Activated CD8-positive, alpha-beta T cell treated with anti-CD3 and anti-CD28 coated beads, Interleukin-2, amount 10 ng/mL, durations not matched to agents 7 days and 5 days (primary cell): ENCODE measurements at regions not wholly inside any gene's neighbourhood (a gene's known extent, or its start where the extent isn't known, plus 50 kb on each side); places are given as distances from the start of the nearest gene placed in this dataset.

Experiments
- ATAC-seq: fragments of 150-1000 bp; cut with Tn5 transposase; one replicate; pipeline ENCODE4 v1.10.0; 2021; ENCODE audit warnings: moderate library complexity
- CTCF ChIA-PET: fragments of 350-600 bp; sonication (Branson Sonifier 250); formaldehyde crosslinking; loops from one replicate; lab custom pipeline; 2021; ENCODE audit warnings: antibody characterized with exemption; lab: Charles Lee
- POLR2A ChIA-PET: fragments of 350-600 bp; sonication (Branson Sonifier 250); formaldehyde crosslinking; loops from one replicate; lab custom pipeline; 2021; ENCODE audit warnings: antibody characterized with exemption; lab: Charles Lee
- DNase-seq: peaks from one replicate; pipeline ENCODE4 v3.0.0-alpha.2; 2020
- H3K27ac Mint-ChIP-seq: one replicate; pipeline ENCODE4 v1.8.0; 2021; ENCODE audit warnings: mild to moderate bottlenecking, mixed read lengths
- H3K27me3 Mint-ChIP-seq: one replicate; pipeline ENCODE4 v1.8.0; 2021; ENCODE audit warnings: low read depth, mixed read lengths
- H3K36me3 Mint-ChIP-seq: one replicate; pipeline ENCODE4 v1.8.0; 2021; ENCODE audit warnings: low read depth, mixed read lengths
- H3K4me1 Mint-ChIP-seq: one replicate; pipeline ENCODE4 v1.8.0; 2021; ENCODE audit warnings: low read depth, mixed read lengths
- H3K4me3 Mint-ChIP-seq: one replicate; pipeline ENCODE4 v1.8.0; 2021; ENCODE audit warnings: mild to moderate bottlenecking, mixed read lengths
- H3K9me3 Mint-ChIP-seq: one replicate; pipeline ENCODE4 v1.8.0; 2022; ENCODE audit warnings: mixed read lengths; ENCODE audit not compliant: insufficient read depth

DNA sequence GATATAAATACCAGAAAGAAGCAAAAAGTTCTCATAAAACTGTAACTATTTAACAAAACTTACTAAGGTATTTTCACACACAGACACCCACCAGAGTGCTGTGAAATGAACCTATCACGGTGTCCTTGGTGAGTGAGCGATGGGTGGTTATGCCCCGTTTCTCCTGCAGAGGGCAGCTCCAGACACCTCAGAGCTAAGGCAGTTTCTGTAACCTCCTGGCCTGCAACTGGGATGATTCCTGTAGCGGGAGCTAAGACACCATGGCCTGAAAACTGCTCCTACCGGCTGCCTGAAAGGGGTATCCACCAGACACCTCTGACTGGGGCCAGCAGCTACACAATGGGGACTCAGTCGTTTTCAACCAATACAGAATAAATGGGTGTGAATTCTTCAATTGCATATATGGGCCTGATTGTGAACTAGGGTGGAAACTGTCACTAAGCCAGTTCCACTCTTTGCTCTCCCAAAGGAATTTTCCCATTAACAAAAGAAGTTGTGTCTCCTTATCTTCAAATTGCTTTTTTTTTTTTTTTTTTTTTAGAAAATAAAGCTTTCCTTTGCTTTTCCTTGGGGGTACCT, 2375.8 kb upstream of the TENM3 start:
- POLR2A ChIA-PET: no interaction called here
- no peaks in the 10 kb centered on the region for H3K27me3 Mint-ChIP-seq
- H3K4me3 Mint-ChIP-seq: no peak overlapping the region
- no peak overlapping the region for H3K27ac Mint-ChIP-seq
- ATAC-seq (peak; percentile 64), DNase-seq (peak; percentile 50)
- CTCF ChIA-PET: interaction anchor here (0.7 to 0.9 kb wide), 2 partner anchors 160 to 798 kb away, joined by 3 to 4 read pairs; no protein-coding TSS in a partner anchor
- H3K36me3 Mint-ChIP-seq: no peaks in the 10 kb centered on the region
- H3K9me3 Mint-ChIP-seq: no peaks in the 10 kb centered on the region
- no peaks in the 10 kb centered on the region for H3K4me1 Mint-ChIP-seq

DNA sequence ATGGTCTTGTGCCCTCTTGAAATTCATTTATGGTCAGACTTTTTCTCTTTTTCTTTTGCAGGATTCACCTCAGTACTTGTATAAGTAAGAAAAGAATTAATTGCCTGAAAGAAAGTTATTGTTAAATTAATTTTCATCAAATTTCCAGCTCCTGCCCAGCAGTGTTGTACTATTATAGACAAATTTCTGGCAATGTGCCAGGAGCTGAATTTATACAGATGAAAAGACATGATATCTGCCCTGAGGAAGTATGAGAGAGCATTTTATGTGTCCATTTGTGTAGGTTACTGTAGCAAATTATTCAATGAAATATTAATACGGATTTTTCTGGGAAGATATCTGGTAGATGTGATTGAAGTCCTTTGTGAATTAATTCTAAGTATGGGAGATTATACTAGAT, 2371.5 kb upstream of the TENM3 start:
- Mint-ChIP-seq H3K9me3 (no peaks in the 10 kb centered on the region), H3K4me3 (no peak overlapping the region), H3K27me3 (no peaks in the 10 kb centered on the region), H3K36me3 (no peaks in the 10 kb centered on the region), H3K4me1 (no peaks in the 10 kb centered on the region), H3K27ac (no peak overlapping the region)
- ChIA-PET CTCF (no interaction called here), POLR2A (no interaction called here)
- no peak for ATAC-seq
- DNase-seq: no peak

DNA sequence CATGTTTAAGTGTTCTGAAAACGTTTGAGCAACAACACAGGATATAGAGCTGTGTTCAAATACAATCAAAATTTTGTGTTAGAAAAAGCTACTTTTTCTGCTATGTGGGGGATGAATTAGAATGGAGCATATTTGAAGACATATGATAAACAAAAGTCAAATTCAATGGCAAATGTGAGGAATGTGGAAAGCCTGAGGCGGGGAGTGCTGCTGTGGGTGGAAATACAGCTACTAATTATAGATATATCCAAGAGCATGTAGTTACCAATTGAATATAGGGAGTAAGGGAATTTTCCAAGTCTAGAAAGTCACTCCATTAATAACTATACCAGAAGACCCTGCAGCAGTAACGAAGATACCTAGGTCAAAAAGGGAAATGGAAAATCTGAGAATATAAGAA, 2370.4 kb upstream of the TENM3 start:
- Mint-ChIP-seq H3K9me3 (peaks cover 4% of the 10 kb centered on the region), H3K4me3 (no peak overlapping the region), H3K4me1 (no peaks in the 10 kb centered on the region), H3K27ac (no peak overlapping the region), H3K27me3 (no peaks in the 10 kb centered on the region), H3K36me3 (no peaks in the 10 kb centered on the region)
- DNase-seq (no peak), ATAC-seq (no peak)
- ChIA-PET CTCF (no interaction called here), POLR2A (no interaction called here)

DNA sequence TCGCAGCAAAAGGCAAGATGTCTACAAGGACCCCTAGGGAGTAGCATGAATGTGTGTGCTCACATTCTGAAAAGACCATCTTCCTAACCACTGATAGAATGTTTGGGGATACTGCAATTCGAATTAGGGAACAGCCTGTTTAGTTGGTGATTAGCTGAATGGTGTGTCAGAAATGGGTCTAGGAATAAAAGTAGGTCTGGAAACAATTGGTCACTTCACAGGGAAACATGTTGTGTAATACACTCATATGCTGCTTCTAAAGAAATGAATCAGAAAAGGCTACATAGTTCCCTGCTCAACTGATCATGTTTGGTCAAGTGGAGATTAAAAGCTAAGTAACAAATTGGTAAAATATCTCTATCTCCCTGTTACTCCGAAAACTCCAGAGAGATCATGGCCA, 2362.4 kb upstream of the TENM3 start:
- ChIA-PET POLR2A (no interaction called here), CTCF (no interaction called here)
- Mint-ChIP-seq H3K4me3 (no peak overlapping the region), H3K9me3 (peaks cover 5% of the 10 kb centered on the region), H3K27ac (no peak overlapping the region), H3K4me1 (no peaks in the 10 kb centered on the region), H3K36me3 (no peaks in the 10 kb centered on the region), H3K27me3 (no peaks in the 10 kb centered on the region)
- ATAC-seq (no peak), DNase-seq (no peak)

DNA sequence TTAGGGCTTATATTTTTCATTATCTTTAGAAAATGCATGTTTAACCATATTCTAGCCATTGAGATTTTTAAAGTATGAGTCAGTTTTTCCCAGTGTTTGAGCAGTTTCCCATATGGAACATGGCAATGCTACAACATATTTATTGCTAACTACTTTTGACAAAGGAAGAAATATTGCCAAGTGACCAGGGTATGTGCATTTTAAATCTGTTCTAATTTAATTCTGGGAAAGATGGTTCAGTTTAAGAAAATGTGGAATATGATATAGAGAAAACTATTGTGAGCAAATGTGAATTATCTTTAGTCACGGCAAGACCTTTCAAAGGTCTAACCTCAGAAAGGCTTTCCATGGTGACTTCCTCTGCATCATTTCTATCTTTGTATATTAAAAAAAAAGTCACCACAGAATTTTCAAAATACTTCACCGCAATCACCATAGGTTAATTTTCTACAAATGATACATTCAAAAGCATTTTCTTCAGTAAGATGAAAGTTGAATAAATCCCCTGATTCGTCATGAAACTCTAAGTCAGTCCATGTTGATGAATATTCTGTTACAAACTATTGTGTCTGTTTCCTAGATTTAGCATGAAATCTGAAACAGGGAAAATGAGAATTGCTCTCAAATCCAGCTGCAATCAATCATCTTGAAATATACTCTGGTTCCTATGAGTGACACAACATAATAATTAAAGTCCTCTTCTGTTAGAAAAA, 2349.0 kb upstream of the TENM3 start:
- no peak for ATAC-seq
- H3K9me3 Mint-ChIP-seq: no peaks in the 10 kb centered on the region
- H3K27me3 Mint-ChIP-seq: no peaks in the 10 kb centered on the region
- H3K4me1 Mint-ChIP-seq: no peaks in the 10 kb centered on the region
- DNase-seq: no peak
- H3K36me3 Mint-ChIP-seq: no peaks in the 10 kb centered on the region
- H3K27ac Mint-ChIP-seq: no peak overlapping the region
- POLR2A ChIA-PET: no interaction called here
- CTCF ChIA-PET: no interaction called here
- no peak overlapping the region for H3K4me3 Mint-ChIP-seq

DNA sequence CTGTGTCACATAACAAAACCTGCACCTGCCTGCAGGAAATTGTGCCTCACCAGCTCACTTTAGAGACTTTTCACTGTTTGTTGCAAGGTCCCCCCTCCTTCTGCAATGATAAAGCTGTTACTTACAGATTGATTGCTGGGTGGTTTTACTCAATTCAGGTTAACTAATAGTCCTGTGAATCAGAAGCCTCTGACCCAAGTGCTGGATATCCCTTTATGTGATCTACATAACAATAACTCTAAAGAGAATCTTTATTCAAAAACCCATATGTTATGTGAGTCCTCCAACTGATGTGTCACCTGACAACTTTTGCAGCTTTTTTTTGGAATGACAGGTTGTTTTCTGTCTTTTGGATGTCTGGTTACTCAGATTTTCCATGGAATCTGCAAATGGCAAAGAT, 2323.6 kb upstream of the TENM3 start:
- Mint-ChIP-seq H3K4me3 (no peak overlapping the region), H3K27me3 (no peaks in the 10 kb centered on the region), H3K27ac (no peak overlapping the region), H3K36me3 (no peaks in the 10 kb centered on the region), H3K4me1 (no peaks in the 10 kb centered on the region), H3K9me3 (no peaks in the 10 kb centered on the region)
- CTCF ChIA-PET: no interaction called here
- DNase-seq: no peak
- POLR2A ChIA-PET: no interaction called here
- ATAC-seq: no peak

DNA sequence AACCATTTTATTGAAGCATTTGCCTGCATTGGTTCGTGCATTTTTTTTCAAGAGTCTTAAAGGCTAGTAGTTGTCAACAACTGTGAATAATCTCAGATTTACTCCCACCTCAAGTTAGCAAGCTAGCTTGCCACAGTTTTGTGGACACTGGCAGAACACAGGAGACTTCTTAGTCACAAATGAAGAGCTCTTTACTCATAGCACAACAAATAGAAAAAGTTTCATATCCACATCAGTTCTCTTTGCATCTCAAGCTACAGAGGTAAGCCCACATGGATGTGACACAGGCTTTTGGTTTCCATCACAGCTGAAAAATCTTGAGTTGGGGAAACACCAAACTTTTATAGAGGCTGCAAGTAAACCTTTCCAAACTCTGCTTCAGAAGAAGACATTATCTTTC, 2315.7 kb upstream of the TENM3 start:
- no peak overlapping the region for H3K27ac Mint-ChIP-seq
- H3K9me3 Mint-ChIP-seq: no peaks in the 10 kb centered on the region
- CTCF ChIA-PET: no interaction called here
- POLR2A ChIA-PET: no interaction called here
- DNase-seq: no peak
- H3K36me3 Mint-ChIP-seq: no peaks in the 10 kb centered on the region
- ATAC-seq: no peak
- no peak overlapping the region for H3K4me3 Mint-ChIP-seq
- no peaks in the 10 kb centered on the region for H3K27me3 Mint-ChIP-seq
- H3K4me1 Mint-ChIP-seq: no peaks in the 10 kb centered on the region

DNA sequence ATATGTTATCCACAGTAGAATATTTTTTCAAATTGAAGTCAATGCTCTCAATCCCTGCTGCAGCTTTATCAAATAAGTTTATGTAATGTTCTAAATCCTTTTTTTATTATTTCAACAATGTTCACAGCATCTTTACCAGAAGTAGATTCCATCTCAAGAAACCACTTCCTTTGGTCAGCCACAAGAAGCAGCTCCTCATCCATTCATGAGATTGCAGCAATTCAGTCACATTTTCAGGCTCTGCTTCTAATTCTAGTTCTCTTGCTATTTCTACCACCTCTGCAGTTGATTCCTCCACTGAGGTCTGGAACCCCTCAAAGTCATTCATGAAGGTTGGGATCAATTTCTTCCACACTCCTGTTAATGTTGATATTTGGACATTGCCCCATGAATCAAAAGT, 2301.3 kb upstream of the TENM3 start:
- ChIA-PET POLR2A (no interaction called here), CTCF (no interaction called here)
- Mint-ChIP-seq H3K4me1 (peaks cover 7% of the 10 kb centered on the region), H3K9me3 (peaks cover 5% of the 10 kb centered on the region), H3K4me3 (no peak overlapping the region), H3K36me3 (no peaks in the 10 kb centered on the region), H3K27me3 (no peaks in the 10 kb centered on the region), H3K27ac (no peak overlapping the region)
- no peak for DNase-seq
- ATAC-seq: no peak

DNA sequence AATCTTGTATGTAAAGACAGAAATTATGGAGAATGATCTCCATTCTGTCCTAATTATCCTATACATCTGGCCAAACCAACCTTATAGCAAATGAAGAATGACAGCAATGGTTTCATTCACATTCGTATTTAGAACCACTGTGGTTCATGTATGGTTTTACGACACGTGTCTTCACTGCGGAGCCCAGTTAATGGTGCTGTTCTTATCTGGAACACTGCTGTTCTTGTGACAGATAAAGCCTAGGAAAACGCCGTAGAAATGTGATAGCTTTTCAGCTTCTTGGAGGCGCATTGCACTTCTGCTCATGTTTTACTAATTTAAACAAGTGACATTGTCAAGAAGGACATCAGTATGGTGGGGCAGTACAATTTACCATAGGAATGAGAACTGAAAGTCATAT, 2266.4 kb upstream of the TENM3 start:
- H3K4me1 Mint-ChIP-seq: no peaks in the 10 kb centered on the region
- H3K27ac Mint-ChIP-seq: no peak overlapping the region
- ChIA-PET CTCF (no interaction called here), POLR2A (no interaction called here)
- no peak overlapping the region for H3K4me3 Mint-ChIP-seq
- ATAC-seq (no peak), DNase-seq (no peak)
- H3K27me3 Mint-ChIP-seq: no peaks in the 10 kb centered on the region
- no peaks in the 10 kb centered on the region for H3K9me3 Mint-ChIP-seq
- H3K36me3 Mint-ChIP-seq: no peaks in the 10 kb centered on the region

DNA sequence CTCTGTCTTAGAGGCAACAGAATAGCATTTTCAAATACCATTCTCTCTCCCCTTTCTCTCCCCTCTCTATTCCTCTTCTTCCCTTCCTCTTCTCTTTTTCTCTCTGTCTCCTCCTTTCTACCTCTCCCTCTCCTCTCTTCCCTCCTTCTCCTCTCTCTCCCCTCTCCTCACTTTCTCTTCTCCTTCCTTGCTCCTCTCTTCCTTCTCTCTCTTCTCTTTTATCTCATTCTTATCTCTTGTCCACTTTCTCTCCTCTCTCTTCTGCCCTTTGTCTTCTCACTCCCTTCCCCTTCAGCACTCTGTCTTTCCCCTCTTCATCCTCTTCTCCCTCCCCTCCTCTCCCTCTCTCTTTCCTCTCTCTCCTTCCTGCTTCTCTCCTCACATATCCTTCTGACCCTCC, 2265.8 kb upstream of the TENM3 start:
- ChIA-PET POLR2A (no interaction called here), CTCF (no interaction called here)
- no peak for DNase-seq
- no peak overlapping the region for H3K27ac Mint-ChIP-seq
- H3K9me3 Mint-ChIP-seq: no peaks in the 10 kb centered on the region
- ATAC-seq: no peak
- no peaks in the 10 kb centered on the region for H3K4me1 Mint-ChIP-seq
- H3K27me3 Mint-ChIP-seq: no peaks in the 10 kb centered on the region
- no peak overlapping the region for H3K4me3 Mint-ChIP-seq
- no peaks in the 10 kb centered on the region for H3K36me3 Mint-ChIP-seq

DNA sequence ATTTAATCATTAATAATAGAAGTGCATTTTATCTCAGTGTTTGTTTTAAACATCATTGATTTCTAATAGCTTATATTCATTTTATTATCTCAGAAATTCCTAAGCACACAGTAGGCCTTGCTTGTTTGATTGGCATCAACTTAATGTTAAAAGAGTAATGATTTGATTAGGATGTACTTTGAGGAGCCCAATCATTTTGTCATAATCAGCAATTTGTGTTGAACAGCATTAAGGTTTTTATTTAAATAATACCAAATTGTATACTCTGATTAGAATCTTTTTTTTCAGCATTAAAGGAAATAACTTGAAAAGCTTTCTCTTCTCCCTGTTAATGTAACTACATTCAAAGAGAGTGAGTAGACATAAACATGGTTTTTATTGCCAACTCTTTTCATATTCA, 2262.0 kb upstream of the TENM3 start:
- no peak for DNase-seq
- POLR2A ChIA-PET: no interaction called here
- H3K4me3 Mint-ChIP-seq: no peak overlapping the region
- ATAC-seq: no peak
- H3K27ac Mint-ChIP-seq: no peak overlapping the region
- H3K9me3 Mint-ChIP-seq: no peaks in the 10 kb centered on the region
- CTCF ChIA-PET: no interaction called here
- H3K4me1 Mint-ChIP-seq: no peaks in the 10 kb centered on the region
- no peaks in the 10 kb centered on the region for H3K36me3 Mint-ChIP-seq
- no peaks in the 10 kb centered on the region for H3K27me3 Mint-ChIP-seq

DNA sequence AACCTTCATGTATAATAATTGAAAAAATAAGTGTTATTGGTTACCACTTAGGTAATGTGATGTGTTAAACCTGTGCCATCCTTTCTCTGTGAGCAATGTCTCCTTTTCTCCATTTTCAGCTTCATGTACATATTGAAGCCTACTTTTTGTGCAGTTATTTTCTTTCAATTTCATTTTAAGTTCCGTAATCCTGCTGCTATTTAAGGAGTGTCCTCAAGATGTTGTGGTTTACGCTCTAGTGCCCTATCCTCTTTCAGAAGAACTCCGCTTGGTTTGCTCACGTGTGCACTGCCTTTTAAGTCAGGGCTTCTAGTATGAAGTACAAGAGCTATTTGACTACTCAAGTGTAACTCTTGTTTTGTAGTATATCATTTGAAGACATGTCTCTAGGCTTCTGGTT, 2253.2 kb upstream of the TENM3 start:
- Mint-ChIP-seq H3K9me3 (peaks cover 8% of the 10 kb centered on the region), H3K4me1 (no peaks in the 10 kb centered on the region), H3K27ac (no peak overlapping the region), H3K36me3 (no peaks in the 10 kb centered on the region), H3K27me3 (no peaks in the 10 kb centered on the region), H3K4me3 (no peak overlapping the region)
- ChIA-PET POLR2A (no interaction called here), CTCF (no interaction called here)
- ATAC-seq (no peak), DNase-seq (no peak)

DNA sequence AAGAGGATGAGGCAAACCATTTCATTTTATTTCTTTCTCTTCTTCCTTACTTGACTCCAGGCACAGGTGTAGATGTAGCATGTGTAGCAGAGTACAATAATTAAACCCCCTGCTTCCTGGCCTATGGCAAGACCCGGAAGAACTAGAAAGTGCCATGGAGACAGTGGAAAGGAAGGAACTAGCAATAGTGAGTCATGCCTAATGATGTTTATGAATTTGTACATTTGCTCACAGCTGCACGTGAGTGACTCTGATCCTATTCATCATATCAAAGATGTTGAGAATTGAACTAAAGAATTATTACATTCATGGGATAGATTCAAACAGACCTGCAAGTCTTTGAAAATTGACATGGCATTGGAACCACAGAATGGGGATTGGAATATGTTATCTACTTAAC, 2233.9 kb upstream of the TENM3 start:
- Mint-ChIP-seq H3K36me3 (no peaks in the 10 kb centered on the region), H3K9me3 (no peaks in the 10 kb centered on the region), H3K4me3 (no peak overlapping the region), H3K4me1 (no peaks in the 10 kb centered on the region), H3K27me3 (no peaks in the 10 kb centered on the region), H3K27ac (no peak overlapping the region)
- POLR2A ChIA-PET: no interaction called here
- DNase-seq: no peak
- ATAC-seq: no peak
- CTCF ChIA-PET: no interaction called here
